Kidney (tissue), 13 donors: ENCODE measurements at regions not wholly inside any gene's neighbourhood (a gene's known extent, or its start where the extent isn't known, plus 50 kb on each side); places are given as distances from the start of the nearest gene placed in this dataset.

Experiments used
- DNase-seq, 5 donors: peaks; one replicate each; pipeline ENCODE4 v3.0.0-alpha.2; 2013 to 2020
- FAIRE-seq: peaks from 2 replicates; lab custom pipeline; 2012; peaks lifted over from hg19 to GRCh38; lab: Jason Lieb, UNC
- H3K27ac ChIP-seq, 2 donors: one replicate each; pipeline ENCODE4 v1.7.0; 2013; ENCODE audit warnings: low read depth in 2 of 2, low read length in 2 of 2, inconsistent platforms in 1 of 2
- H3K27me3 ChIP-seq: one replicate; pipeline ENCODE4 v1.7.1; 2013; ENCODE audit warnings: low read length, inconsistent platforms; ENCODE audit not compliant: control insufficient read depth, insufficient read depth
- H3K36me3 ChIP-seq, 3 donors: one replicate each; pipeline versions ENCODE4 v1.7.0 to v1.7.1; 2013; ENCODE audit warnings: low read length in 3 of 3, control low read depth in 1 of 3, inconsistent platforms in 1 of 3; ENCODE audit not compliant: insufficient read depth in 3 of 3, control insufficient read depth in 2 of 3
- H3K4me1 ChIP-seq, 3 donors: one replicate each; pipeline versions ENCODE4 v1.7.0 to v1.7.1; 2013; ENCODE audit warnings: low read length in 3 of 3, inconsistent platforms in 1 of 3, low read depth in 1 of 3; ENCODE audit not compliant: control insufficient read depth in 2 of 3, insufficient read depth in 2 of 3
- H3K4me3 ChIP-seq, 3 donors: one replicate each; pipeline versions ENCODE4 v1.7.0 to v1.8.1; 2013; ENCODE audit warnings: low read length in 3 of 3, control low read depth in 1 of 3, inconsistent platforms in 1 of 3
- H3K9ac ChIP-seq, 3 donors: one replicate each; pipeline versions ENCODE4 v1.7.0 to v1.7.1; 2013; ENCODE audit warnings: low read length in 3 of 3, control low read depth in 1 of 3, inconsistent platforms in 1 of 3
- H3K9me3 ChIP-seq, 3 donors: one replicate each; pipeline versions ENCODE4 v1.7.0 to v1.7.1; 2013; ENCODE audit warnings: low read length in 3 of 3, control low read depth in 1 of 3, inconsistent platforms in 1 of 3; ENCODE audit not compliant: control insufficient read depth in 2 of 3, insufficient read depth in 1 of 3
- CTCF ChIP-seq: IDR thresholded peaks from 3 replicates; pipeline ENCODE4 v1.5.1; 2012; ENCODE audit warnings: mild to moderate bottlenecking, moderate library complexity, borderline replicate concordance; ENCODE audit not compliant: insufficient read depth; ENCODE audit errors: extremely low read depth
- intact Hi-C: fragments of 100-400 bp; cut with DNase I; formaldehyde crosslinking; loops from one replicate; pipeline ENCODE4 v1.11.1; 2022
- donor health status: control.
- donor health status: control.
- donor health status: control.
- donor health status: control.
- donor health status: control.
- donor health status: DM: yes; HTN: yes; CAD: no.
- donor health status: Normal renal cell carcinoma (clear cell type).

- Histone ChIP-seq H3K4me3 (no peak overlapping the region), H3K27ac (no peak overlapping the region), H3K9ac (no peak overlapping the region), H3K4me1 (no peaks in the 10 kb centered on the region), H3K36me3 (no peaks in the 10 kb centered on the region), H3K27me3 (no peaks in the 10 kb centered on the region), H3K9me3 (peaks cover 0 to 2% (median 0%) of the 10 kb centered on the region in 3 donors)
- intact Hi-C loops, result no loop called here
- DNase-seq, result no peak
- no peak for FAIRE-seq
- TF ChIP-seq CTCF, result no peak
These were observed 190.4 kb upstream of the EPHA4 start for GRCh38 chr2:221762496-221762895.

GRCh38 chr2:221761260-221761659, 189.2 kb upstream of the EPHA4 start:
- DNase-seq, result no peak
- no peak for TF ChIP-seq CTCF
- Histone ChIP-seq H3K4me1 (no peaks in the 10 kb centered on the region), H3K4me3 (no peak overlapping the region), H3K9me3 (peaks cover 0 to 2% (median 0%) of the 10 kb centered on the region in 3 donors), H3K27ac (no peak overlapping the region), H3K9ac (no peak overlapping the region), H3K36me3 (no peaks in the 10 kb centered on the region), H3K27me3 (no peaks in the 10 kb centered on the region)
- intact Hi-C loops, result no loop called here
- FAIRE-seq, result no peak

- no peak for FAIRE-seq
- H3K27me3 ChIP-seq, result no peaks in the 10 kb centered on the region
- intact Hi-C loops, result no loop called here
- no peaks in the 10 kb centered on the region for H3K4me1 ChIP-seq
- H3K4me3 ChIP-seq, result no peak overlapping the region
- no peak overlapping the region for H3K9ac ChIP-seq
- H3K9me3 ChIP-seq, result peaks cover 0 to 2% (median 0%) of the 10 kb centered on the region in 3 donors
- DNase-seq, result no peak
- no peaks in the 10 kb centered on the region for H3K36me3 ChIP-seq
- H3K27ac ChIP-seq, result no peak overlapping the region
- no peak for TF ChIP-seq CTCF
These were observed 186.0 kb upstream of the EPHA4 start for GRCh38 chr2:221758076-221758475.

GRCh38 chr2:221753401-221753800, 181.3 kb upstream of the EPHA4 start:
- FAIRE-seq (no peak), DNase-seq (no peak)
- TF ChIP-seq CTCF, result no peak
- intact Hi-C loops, result no loop called here
- no peaks in the 10 kb centered on the region for H3K4me1 ChIP-seq
- H3K9ac ChIP-seq, result no peak overlapping the region
- H3K4me3 ChIP-seq, result no peak overlapping the region
- H3K9me3 ChIP-seq, result no peaks in the 10 kb centered on the region
- no peak overlapping the region for H3K27ac ChIP-seq
- no peaks in the 10 kb centered on the region for H3K27me3 ChIP-seq
- H3K36me3 ChIP-seq, result no peaks in the 10 kb centered on the region
